ENCODE measurements at regions not wholly inside any gene's neighbourhood (a gene's known extent, or its start where the extent isn't known, plus 50 kb on each side); places are given as distances from the start of the nearest gene placed in this dataset.

GRCh38 chr1:25028907-25029599, 99.0 kb upstream of the RUNX3 start:
- H3K27ac ChIP-seq: no peak overlapping the region
- no peak for DNase-seq (ENCODE audit: low read depth, low spot score)

- no peak for DNase-seq (ENCODE audit: low read depth, low spot score)
- H3K27ac ChIP-seq: no peak overlapping the region
Measured at GRCh38 chr1:25028587-25028906, 98.5 kb upstream of the RUNX3 start.

GRCh38 chr1:25027822-25028586, 97.9 kb upstream of the RUNX3 start:
- no peak overlapping the region for H3K27ac ChIP-seq
- DNase-seq (ENCODE audit: low read depth, low spot score): no peak

GRCh38 chr1:25026730-25027450, 96.8 kb upstream of the RUNX3 start:
- DNase-seq (ENCODE audit: low read depth, low spot score): no peak
- H3K27ac ChIP-seq: no peak overlapping the region

GRCh38 chr1:25026304-25026703, 96.2 kb upstream of the RUNX3 start:
- no peak for DNase-seq (ENCODE audit: low read depth, low spot score)
- no peak overlapping the region for H3K27ac ChIP-seq

GRCh38 chr1:25024615-25025350, 94.7 kb upstream of the RUNX3 start:
- H3K27ac ChIP-seq: no peak overlapping the region
- DNase-seq (ENCODE audit: low read depth, low spot score): no peak

- no peak overlapping the region for H3K27ac ChIP-seq
- DNase-seq (ENCODE audit: low read depth, low spot score): no peak
Measured at GRCh38 chr1:25023826-25024225, 93.8 kb upstream of the RUNX3 start.

GRCh38 chr1:25023190-25023578, 93.1 kb upstream of the RUNX3 start:
- DNase-seq (ENCODE audit: low read depth, low spot score): no peak
- H3K27ac ChIP-seq: no peak overlapping the region

- no peak overlapping the region for H3K27ac ChIP-seq
- DNase-seq (ENCODE audit: low read depth, low spot score): peak; percentile 50
Measured at GRCh38 chr1:25022361-25023189, 92.5 kb upstream of the RUNX3 start.

GRCh38 chr1:25021591-25022215, 91.6 kb upstream of the RUNX3 start:
- no peak overlapping the region for H3K27ac ChIP-seq
- no peak for DNase-seq (ENCODE audit: low read depth, low spot score)

- H3K27ac ChIP-seq: no peak overlapping the region
Measured at GRCh38 chr1:25020851-25021590, 90.9 kb upstream of the RUNX3 start.

GRCh38 chr1:25020173-25020845, 90.2 kb upstream of the RUNX3 start:
- H3K27ac ChIP-seq: no peak overlapping the region

More at GRCh38 chr1:25020851-25021590, 90.9 kb upstream of the RUNX3 start:
- DNase-seq (ENCODE audit: low read depth, low spot score): no peak

GRCh38 chr1:25019337-25020172, 89.5 kb upstream of the RUNX3 start:
- no peak overlapping the region for H3K27ac ChIP-seq

More at GRCh38 chr1:25020173-25020845, 90.2 kb upstream of the RUNX3 start:
- no peak for DNase-seq (ENCODE audit: low read depth, low spot score)

GRCh38 chr1:25018943-25019336, 88.9 kb upstream of the RUNX3 start:
- no peak for DNase-seq (ENCODE audit: low read depth, low spot score)
- no peak overlapping the region for H3K27ac ChIP-seq

More at GRCh38 chr1:25019337-25020172, 89.5 kb upstream of the RUNX3 start:
- DNase-seq (ENCODE audit: low read depth, low spot score): no peak

GRCh38 chr1:25018110-25018735, 88.1 kb upstream of the RUNX3 start:
- DNase-seq (ENCODE audit: low read depth, low spot score): no peak
- H3K27ac ChIP-seq: no peak overlapping the region

GRCh38 chr1:25017436-25018109, 87.5 kb upstream of the RUNX3 start:
- DNase-seq (ENCODE audit: low read depth, low spot score): no peak
- H3K27ac ChIP-seq: no peak overlapping the region

Measured in epithelial cell of prostate (primary cell).